ENCODE measurements at regions not wholly inside any gene's neighbourhood (a gene's known extent, or its start where the extent isn't known, plus 50 kb on each side); places are given as distances from the start of the nearest gene placed in this dataset.

DNA sequence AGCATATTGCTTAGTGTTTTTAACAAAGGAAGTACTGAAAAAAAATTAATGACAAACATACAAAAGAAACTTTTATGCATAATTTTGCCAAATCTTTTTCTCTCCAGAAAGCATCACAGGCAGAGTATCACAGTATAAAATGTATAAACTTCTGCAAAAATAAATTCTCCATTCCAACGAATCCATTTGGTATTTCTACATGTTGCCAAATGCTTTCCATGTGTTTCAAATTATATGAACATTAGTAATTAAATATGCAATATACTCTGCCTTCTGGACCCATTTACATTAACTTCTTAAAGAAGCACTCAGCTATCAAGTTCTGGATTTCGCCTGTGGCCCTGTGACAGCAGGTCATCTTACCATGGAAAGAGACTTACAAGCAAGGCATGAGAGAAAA is 189.1 kb upstream of the ALCAM start:
- no peak for TF ChIP-seq CTCF (IDR thresholded peaks at IDR 0.05; ENCODE audit: low read length)
- no peak for TF ChIP-seq EZH2 (optimal IDR thresholded peaks at IDR 0.05; ENCODE audit: low read depth, low read length)
- no peak for TF ChIP-seq EZH2phosphoT487 (IDR thresholded peaks at IDR 0.05; ENCODE audit: low read length)
- no peak for DNase-seq
- Histone ChIP-seq H2AFZ (ENCODE audit: low read length) (no peak overlapping the region), H3K36me3 (replicated peaks; ENCODE audit: insufficient read depth, low read length) (no peaks in the 10 kb centered on the region), H3K4me1 (ENCODE audit: low read length) (no peaks in the 10 kb centered on the region), H4K20me1 (ENCODE audit: insufficient read depth, low read length) (no peaks in the 10 kb centered on the region), H3K27me3 (replicated peaks; ENCODE audit: insufficient read depth, low read length) (no peaks in the 10 kb centered on the region), H3K9ac (ENCODE audit: low read length) (no peak overlapping the region), H3K4me3 (ENCODE audit: low read length) (no peak overlapping the region), H3F3A (ENCODE audit: insufficient read depth, low read length) (no peaks in the 10 kb centered on the region), H3K9me2 (replicated peaks; ENCODE audit: insufficient read depth, low read length) (no peaks in the 10 kb centered on the region), H3K9me3 (replicated peaks; ENCODE audit: insufficient read depth, low read length) (no peaks in the 10 kb centered on the region), H3K4me2 (ENCODE audit: low read depth, low read length) (no peak overlapping the region), H3K79me2 (ENCODE audit: low read length) (no peaks in the 10 kb centered on the region), H3K27ac (ENCODE audit: low read length) (no peak overlapping the region)

DNA sequence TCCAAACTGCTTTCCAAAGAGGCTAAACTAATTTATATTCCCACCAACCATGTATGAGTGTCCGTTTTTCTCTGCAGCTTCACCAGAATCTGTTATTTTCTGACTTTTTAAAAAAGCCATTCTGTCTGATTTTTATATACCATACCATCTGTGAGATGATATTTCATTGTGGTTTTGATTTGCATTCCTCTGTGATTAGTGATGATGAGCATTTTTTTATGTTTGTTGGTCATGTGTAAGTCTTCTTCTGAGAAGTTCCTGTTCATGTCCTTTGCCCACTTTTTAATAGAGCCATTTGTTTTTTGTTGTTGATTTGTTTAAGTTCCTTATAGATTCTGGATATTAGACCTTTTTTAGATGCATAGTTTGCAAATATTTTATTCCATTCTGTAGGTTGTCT is 179.4 kb upstream of the ALCAM start:
- Histone ChIP-seq H3K4me3 (ENCODE audit: low read length) (no peak overlapping the region), H3K4me1 (ENCODE audit: low read length) (no peaks in the 10 kb centered on the region), H2AFZ (ENCODE audit: low read length) (no peak overlapping the region), H3K9me2 (replicated peaks; ENCODE audit: insufficient read depth, low read length) (no peaks in the 10 kb centered on the region), H3K9ac (ENCODE audit: low read length) (no peak overlapping the region), H3K4me2 (ENCODE audit: low read depth, low read length) (no peak overlapping the region), H3K9me3 (replicated peaks; ENCODE audit: insufficient read depth, low read length) (no peaks in the 10 kb centered on the region), H3K27me3 (replicated peaks; ENCODE audit: insufficient read depth, low read length) (no peaks in the 10 kb centered on the region), H3K79me2 (ENCODE audit: low read length) (no peaks in the 10 kb centered on the region), H3K36me3 (replicated peaks; ENCODE audit: insufficient read depth, low read length) (no peaks in the 10 kb centered on the region), H3F3A (ENCODE audit: insufficient read depth, low read length) (no peaks in the 10 kb centered on the region), H3K27ac (ENCODE audit: low read length) (no peak overlapping the region), H4K20me1 (ENCODE audit: insufficient read depth, low read length) (no peaks in the 10 kb centered on the region)
- no peak for DNase-seq
- no peak for TF ChIP-seq EZH2 (optimal IDR thresholded peaks at IDR 0.05; ENCODE audit: low read depth, low read length)
- no peak for TF ChIP-seq CTCF (IDR thresholded peaks at IDR 0.05; ENCODE audit: low read length)
- TF ChIP-seq EZH2phosphoT487 (IDR thresholded peaks at IDR 0.05; ENCODE audit: low read length): no peak

GRCh38 chr3:105195260-105195659 is 171.4 kb upstream of the ALCAM start:
- H2AFZ ChIP-seq (ENCODE audit: low read length): no peak overlapping the region
- no peak for DNase-seq
- H3K9me3 ChIP-seq (replicated peaks; ENCODE audit: insufficient read depth, low read length): no peaks in the 10 kb centered on the region
- H3K4me2 ChIP-seq (ENCODE audit: low read depth, low read length): no peak overlapping the region
- H3K4me1 ChIP-seq (ENCODE audit: low read length): peaks cover 13% of the 10 kb centered on the region
- no peak overlapping the region for H3K9ac ChIP-seq (ENCODE audit: low read length)
- H3K9me2 ChIP-seq (replicated peaks; ENCODE audit: insufficient read depth, low read length): no peaks in the 10 kb centered on the region
- no peaks in the 10 kb centered on the region for H3K36me3 ChIP-seq (replicated peaks; ENCODE audit: insufficient read depth, low read length)
- no peaks in the 10 kb centered on the region for H4K20me1 ChIP-seq (ENCODE audit: insufficient read depth, low read length)
- H3F3A ChIP-seq (ENCODE audit: insufficient read depth, low read length): no peaks in the 10 kb centered on the region
- TF ChIP-seq EZH2phosphoT487 (IDR thresholded peaks at IDR 0.05; ENCODE audit: low read length) (no peak), CTCF (IDR thresholded peaks at IDR 0.05; ENCODE audit: low read length) (no peak), EZH2 (optimal IDR thresholded peaks at IDR 0.05; ENCODE audit: low read depth, low read length) (no peak)
- H3K4me3 ChIP-seq (ENCODE audit: low read length): no peak overlapping the region
- no peaks in the 10 kb centered on the region for H3K27me3 ChIP-seq (replicated peaks; ENCODE audit: insufficient read depth, low read length)
- H3K27ac ChIP-seq (ENCODE audit: low read length): no peak overlapping the region
- H3K79me2 ChIP-seq (ENCODE audit: low read length): no peaks in the 10 kb centered on the region

Data from MM.1S (cell line).